ENCODE measurements at regions not wholly inside any gene's neighbourhood (a gene's known extent, or its start where the extent isn't known, plus 50 kb on each side); places are given as distances from the start of the nearest gene placed in this dataset.

GRCh38 chr15:91465086-91465485, 365.0 kb downstream of the SV2B start:
- Histone ChIP-seq H3K4me1 (no peaks in the 10 kb centered on the region), H3K27me3 (replicated peaks; ENCODE audit: control insufficient read depth, insufficient read depth, low read length) (no peaks in the 10 kb centered on the region), H3K36me3 (ENCODE audit: control insufficient read depth, insufficient read depth, low read length) (no peaks in the 10 kb centered on the region), H3K4me3 (ENCODE audit: low read depth, low read length) (no peak overlapping the region), H3K9me3 (no peaks in the 10 kb centered on the region)
- Mint-ChIP-seq H3K27ac (ENCODE audit: unreplicated experiment) (no peak overlapping the region), H3K4me1 (ENCODE audit: low read depth, unreplicated experiment) (peaks cover 7% of the 10 kb centered on the region), H3K27me3 (ENCODE audit: insufficient read depth, unreplicated experiment) (no peaks in the 10 kb centered on the region), H3K9me3 (ENCODE audit: unreplicated experiment) (no peaks in the 10 kb centered on the region), H3K36me3 (ENCODE audit: insufficient read depth, unreplicated experiment) (no peaks in the 10 kb centered on the region), H3K4me3 (ENCODE audit: unreplicated experiment) (no peak overlapping the region)
- ChIA-PET POLR2A (no interaction called here), CTCF (no interaction called here)
- intact Hi-C loops (cut with micrococcal nuclease; ENCODE audit: unreplicated experiment): no loop called here
- BruUV-seq (replicated peaks): no TSS peak
- no peak for DNase-seq
- no peak for TF ChIP-seq CTCF (IDR thresholded peaks at IDR 0.05; ENCODE audit: insufficient read depth in 1 of 2, low read depth in 1 of 2, low read length in 1 of 2, severe bottlenecking in 1 of 2, unreplicated experiment in 1 of 2)

GRCh38 chr15:91465696-91466095, 365.6 kb downstream of the SV2B start:
- H3K27me3 ChIP-seq (replicated peaks; ENCODE audit: control insufficient read depth, insufficient read depth, low read length): no peaks in the 10 kb centered on the region
- H3K4me1 Mint-ChIP-seq (ENCODE audit: low read depth, unreplicated experiment): peaks cover 7% of the 10 kb centered on the region
- no peak overlapping the region for H3K4me3 Mint-ChIP-seq (ENCODE audit: unreplicated experiment)
- intact Hi-C loops (cut with micrococcal nuclease; ENCODE audit: unreplicated experiment): no loop called here
- H3K36me3 Mint-ChIP-seq (ENCODE audit: insufficient read depth, unreplicated experiment): no peaks in the 10 kb centered on the region
- POLR2A ChIA-PET: no interaction called here
- H3K27ac Mint-ChIP-seq (ENCODE audit: unreplicated experiment): no peak overlapping the region
- TF ChIP-seq CTCF (IDR thresholded peaks at IDR 0.05; ENCODE audit: insufficient read depth in 1 of 2, low read depth in 1 of 2, low read length in 1 of 2, severe bottlenecking in 1 of 2, unreplicated experiment in 1 of 2): no peak
- H3K36me3 ChIP-seq (ENCODE audit: control insufficient read depth, insufficient read depth, low read length): no peaks in the 10 kb centered on the region
- H3K9me3 Mint-ChIP-seq (ENCODE audit: unreplicated experiment): no peaks in the 10 kb centered on the region
- DNase-seq: no peak
- no peak overlapping the region for H3K4me3 ChIP-seq (ENCODE audit: low read depth, low read length)
- no TSS peak for BruUV-seq (replicated peaks)
- H3K9me3 ChIP-seq: no peaks in the 10 kb centered on the region
- no peaks in the 10 kb centered on the region for H3K4me1 ChIP-seq
- no peaks in the 10 kb centered on the region for H3K27me3 Mint-ChIP-seq (ENCODE audit: insufficient read depth, unreplicated experiment)
- CTCF ChIA-PET: no interaction called here

GRCh38 chr15:91468871-91469580, 369.0 kb downstream of the SV2B start:
- Mint-ChIP-seq H3K9me3 (ENCODE audit: unreplicated experiment) (no peaks in the 10 kb centered on the region), H3K36me3 (ENCODE audit: insufficient read depth, unreplicated experiment) (no peaks in the 10 kb centered on the region), H3K27me3 (ENCODE audit: insufficient read depth, unreplicated experiment) (no peaks in the 10 kb centered on the region), H3K4me3 (ENCODE audit: unreplicated experiment) (no peak overlapping the region), H3K27ac (ENCODE audit: unreplicated experiment) (no peak overlapping the region), H3K4me1 (ENCODE audit: low read depth, unreplicated experiment) (peaks cover 19% of the 10 kb centered on the region)
- Histone ChIP-seq H3K36me3 (ENCODE audit: control insufficient read depth, insufficient read depth, low read length) (no peaks in the 10 kb centered on the region), H3K4me1 (0 out of 2 replicates have a peak, but pooled peaks cover 4% of the 10 kb centered on the region), H3K4me3 (ENCODE audit: low read depth, low read length) (no peak overlapping the region), H3K9me3 (no peaks in the 10 kb centered on the region), H3K27me3 (replicated peaks; ENCODE audit: control insufficient read depth, insufficient read depth, low read length) (no peaks in the 10 kb centered on the region)
- intact Hi-C loops (cut with micrococcal nuclease; ENCODE audit: unreplicated experiment): no loop called here
- no peak for TF ChIP-seq CTCF (IDR thresholded peaks at IDR 0.05; ENCODE audit: insufficient read depth in 1 of 2, low read depth in 1 of 2, low read length in 1 of 2, severe bottlenecking in 1 of 2, unreplicated experiment in 1 of 2)
- no peak for DNase-seq
- BruUV-seq (replicated peaks): no TSS peak
- ChIA-PET CTCF (no interaction called here), POLR2A (no interaction called here)
